GM19397 (cell line): ENCODE measurements at regions not wholly inside any gene's neighbourhood (a gene's known extent, or its start where the extent isn't known, plus 50 kb on each side); places are given as distances from the start of the nearest gene placed in this dataset.

ENCODE experiments used
- ATAC-seq: cut with Tn5 transposase; IDR thresholded peaks from one replicate; pipeline ENCODE4 v1.9.1; 2021; ENCODE audit warnings: mild to moderate bottlenecking, moderate library complexity; ENCODE audit not compliant: unreplicated experiment

- no peak for ATAC-seq
Measured at GRCh38 chr15:38879909-38880471, 315.4 kb upstream of the RASGRP1 start.

GRCh38 chr15:38882221-38882620 is 317.6 kb upstream of the RASGRP1 start:
- no peak for ATAC-seq

- no peak for ATAC-seq
Measured at GRCh38 chr15:38883987-38884386, 319.4 kb upstream of the RASGRP1 start.

- no peak for ATAC-seq
Measured at GRCh38 chr15:38885001-38885400, 320.4 kb upstream of the RASGRP1 start.

- ATAC-seq: no peak
Measured at GRCh38 chr15:38885471-38885952, 320.9 kb upstream of the RASGRP1 start.

GRCh38 chr15:38886315-38887163 is 321.9 kb upstream of the RASGRP1 start:
- no peak for ATAC-seq

GRCh38 chr15:38888701-38889221 is 324.1 kb upstream of the RASGRP1 start:
- no peak for ATAC-seq

- no peak for ATAC-seq
Measured at GRCh38 chr15:38890194-38890593, 325.6 kb upstream of the RASGRP1 start.

- ATAC-seq: no peak
Measured at GRCh38 chr15:38893925-38894242, 329.3 kb upstream of the RASGRP1 start.

GRCh38 chr15:38894243-38894948 is 329.8 kb upstream of the RASGRP1 start:
- ATAC-seq: no peak

- ATAC-seq: no peak
Measured at GRCh38 chr15:38895326-38896255, 331.0 kb upstream of the RASGRP1 start.

GRCh38 chr15:38896647-38897046 is 332.0 kb upstream of the RASGRP1 start:
- ATAC-seq: no peak

GRCh38 chr15:38897551-38897950 is 332.9 kb upstream of the RASGRP1 start:
- no peak for ATAC-seq

GRCh38 chr15:38898236-38898635 is 333.6 kb upstream of the RASGRP1 start:
- no peak for ATAC-seq

GRCh38 chr15:38899300-38899699 is 334.7 kb upstream of the RASGRP1 start:
- no peak for ATAC-seq

- ATAC-seq: no peak
Measured at GRCh38 chr15:38904298-38904697, 339.7 kb upstream of the RASGRP1 start.

GRCh38 chr15:38905632-38906031 is 341.0 kb upstream of the RASGRP1 start:
- no peak for ATAC-seq

- no peak for ATAC-seq
Measured at GRCh38 chr15:38920966-38921365, 356.4 kb upstream of the RASGRP1 start.

GRCh38 chr15:38921471-38921870 is 356.9 kb upstream of the RASGRP1 start:
- ATAC-seq: no peak

- no peak for ATAC-seq
Measured at GRCh38 chr15:38928431-38928830, 363.8 kb upstream of the RASGRP1 start.
